ENCODE measurements at regions not wholly inside any gene's neighbourhood (a gene's known extent, or its start where the extent isn't known, plus 50 kb on each side); places are given as distances from the start of the nearest gene placed in this dataset.

GRCh38 chr15:31489281-31489680 is 162.6 kb downstream of the KLF13 start:
- DNase-seq (ENCODE audit: low read depth) = no peak
- no peak for TF ChIP-seq CTCF (conservative IDR thresholded peaks at IDR 0.05; ENCODE audit: low read depth, low read length)
- H3K4me3 ChIP-seq (ENCODE audit: low read depth, low read length) = no peak overlapping the region

GRCh38 chr15:31489801-31490646 is 163.4 kb downstream of the KLF13 start:
- no peak overlapping the region for H3K4me3 ChIP-seq (ENCODE audit: low read depth, low read length)
- TF ChIP-seq CTCF (conservative IDR thresholded peaks at IDR 0.05; ENCODE audit: low read depth, low read length) = peak; percentile 86
- DNase-seq (ENCODE audit: low read depth) = no peak

- H3K4me3 ChIP-seq (ENCODE audit: low read depth, low read length) = no peak overlapping the region
- TF ChIP-seq CTCF (conservative IDR thresholded peaks at IDR 0.05; ENCODE audit: low read depth, low read length) = no peak
- DNase-seq (ENCODE audit: low read depth) = no peak
These were observed 168.2 kb downstream of the KLF13 start for GRCh38 chr15:31494786-31495185.

- no peak for TF ChIP-seq CTCF (conservative IDR thresholded peaks at IDR 0.05; ENCODE audit: low read depth, low read length)
- H3K4me3 ChIP-seq (ENCODE audit: low read depth, low read length) = no peak overlapping the region
These were observed 168.6 kb downstream of the KLF13 start for GRCh38 chr15:31495281-31495680.

GRCh38 chr15:31497838-31498237 is 171.2 kb downstream of the KLF13 start:
- TF ChIP-seq CTCF (conservative IDR thresholded peaks at IDR 0.05; ENCODE audit: low read depth, low read length) = no peak
- DNase-seq (ENCODE audit: low read depth) = no peak
- no peak overlapping the region for H3K4me3 ChIP-seq (ENCODE audit: low read depth, low read length)

More at GRCh38 chr15:31495281-31495680, 168.6 kb downstream of the KLF13 start:
- DNase-seq (ENCODE audit: low read depth) = no peak

- no peak for DNase-seq (ENCODE audit: low read depth)
- TF ChIP-seq CTCF (conservative IDR thresholded peaks at IDR 0.05; ENCODE audit: low read depth, low read length) = no peak
- no peak overlapping the region for H3K4me3 ChIP-seq (ENCODE audit: low read depth, low read length)
These were observed 171.7 kb downstream of the KLF13 start for GRCh38 chr15:31498329-31498728.

GRCh38 chr15:31498756-31499155 is 172.1 kb downstream of the KLF13 start:
- no peak for DNase-seq (ENCODE audit: low read depth)
- no peak for TF ChIP-seq CTCF (conservative IDR thresholded peaks at IDR 0.05; ENCODE audit: low read depth, low read length)
- H3K4me3 ChIP-seq (ENCODE audit: low read depth, low read length) = no peak overlapping the region
